Hematopoietic multipotent progenitor cell treated with erythropoietin and hydrocortisone succinate and interleukin-3 and kit ligand, for 4 days (in vitro differentiated cells): ENCODE measurements at regions not wholly inside any gene's neighbourhood (a gene's known extent, or its start where the extent isn't known, plus 50 kb on each side); places are given as distances from the start of the nearest gene placed in this dataset.
A peak's percentile ranks its signal among the peaks of the same experiment; 100 is the strongest.

Experiments
- DNase-seq: peaks from one replicate; pipeline ENCODE4 v3.0.0-alpha.2; 2015

GRCh38 chr10:21257919-21258318 is 267.6 kb downstream of the SKIDA1 start:
- no peak for DNase-seq

DNA sequence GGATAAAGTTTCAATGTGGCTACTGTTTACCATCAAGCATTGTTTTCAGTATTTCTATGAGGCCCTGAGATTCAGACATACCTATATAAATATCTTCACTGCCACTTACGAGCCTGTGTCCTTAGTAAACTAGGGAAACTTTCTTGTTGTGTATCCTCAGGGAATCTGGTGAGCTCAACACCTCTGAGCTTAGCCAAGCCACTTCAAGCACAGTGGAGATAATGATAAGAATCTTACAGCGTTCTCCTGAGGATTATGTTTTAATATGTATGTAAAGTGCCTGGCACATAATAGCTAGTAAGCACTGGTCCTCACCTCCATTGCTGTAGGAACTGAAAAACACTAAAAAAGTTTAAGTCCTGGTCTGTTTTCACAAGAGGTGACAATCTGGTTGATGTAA is 268.3 kb downstream of the SKIDA1 start:
- no peak for DNase-seq

GRCh38 chr10:21249435-21249834 is 276.0 kb downstream of the SKIDA1 start:
- DNase-seq: no peak

GRCh38 chr10:21247592-21247991 is 277.9 kb downstream of the SKIDA1 start:
- no peak for DNase-seq

DNA sequence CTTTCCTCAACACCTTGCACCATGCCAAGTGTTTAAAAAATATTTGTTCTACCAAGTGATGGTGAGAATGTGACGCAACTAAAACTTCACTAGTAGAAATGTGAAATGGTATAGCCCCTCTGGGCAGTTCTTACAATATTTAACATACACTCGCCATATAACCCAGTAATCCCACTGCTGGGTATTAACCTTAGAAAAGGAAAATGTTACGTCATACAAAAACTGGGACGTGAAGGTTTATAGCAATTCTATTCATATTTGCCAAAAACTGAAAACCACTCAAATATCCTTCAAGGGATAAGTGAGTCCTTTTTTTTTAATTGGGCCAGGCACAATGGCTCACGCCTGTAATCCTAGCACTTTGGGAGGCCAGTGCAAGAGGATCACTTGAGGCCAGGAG is 279.3 kb downstream of the SKIDA1 start:
- no peak for DNase-seq

- DNase-seq: no peak
Measured at GRCh38 chr10:21243748-21244257, 281.7 kb downstream of the SKIDA1 start.

DNA sequence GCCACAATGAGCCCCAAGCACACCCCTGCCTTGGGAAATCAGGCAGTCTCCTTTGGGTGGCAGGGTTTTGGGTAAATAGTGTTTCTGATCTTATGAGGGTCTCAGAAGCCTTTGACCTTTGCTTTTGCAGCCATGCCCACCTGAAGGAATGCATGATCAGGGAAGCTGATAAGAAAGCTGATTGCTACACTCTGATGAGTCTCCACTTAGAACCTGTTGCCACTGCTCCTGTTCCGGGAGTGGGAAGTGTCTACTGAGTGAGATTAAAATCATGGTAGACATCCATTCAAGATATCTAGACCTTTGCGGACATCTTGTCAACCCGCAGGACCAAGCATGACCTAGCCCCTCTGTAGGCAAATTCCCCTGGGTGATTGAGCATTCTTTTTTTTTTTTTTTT is 282.6 kb downstream of the SKIDA1 start:
- DNase-seq: no peak

DNA sequence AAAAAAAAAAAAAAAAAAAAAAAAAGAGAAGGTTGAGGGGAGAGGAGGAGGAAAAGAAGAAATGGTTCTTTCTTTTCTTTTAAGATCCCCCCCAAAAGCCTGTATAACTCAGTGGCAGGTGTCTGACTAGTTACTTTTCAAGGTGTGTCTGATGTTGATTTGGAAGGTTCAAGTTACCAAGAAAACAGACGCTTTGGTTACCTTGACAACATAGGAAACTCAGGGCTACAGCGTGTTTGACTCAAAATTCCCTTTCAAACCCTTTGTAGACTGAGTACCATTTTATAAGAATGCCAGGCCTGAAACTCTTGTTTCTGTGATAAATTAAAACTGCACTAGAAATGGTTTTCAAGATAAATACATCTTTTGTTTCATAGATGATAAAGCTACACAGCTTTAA is 286.8 kb downstream of the SKIDA1 start:
- no peak for DNase-seq

DNA sequence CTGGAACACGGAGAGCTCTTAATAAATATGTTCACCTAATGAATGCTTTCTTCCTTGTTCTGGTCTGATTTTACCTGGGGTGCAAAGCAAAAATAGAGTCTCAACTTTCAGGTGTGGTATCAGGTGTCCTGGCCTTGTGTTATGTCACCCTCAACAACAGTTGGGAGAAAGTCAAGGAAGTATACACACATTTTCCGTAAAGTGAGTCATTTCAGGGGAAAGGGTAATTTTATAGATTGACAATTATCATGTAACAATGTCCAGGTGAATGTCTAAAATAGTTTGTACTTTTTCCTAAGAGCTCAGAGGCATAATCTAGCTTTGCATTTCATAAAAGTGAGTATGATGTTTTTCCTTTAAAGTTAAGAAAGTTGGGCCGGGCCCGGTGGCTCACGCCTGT is 287.4 kb downstream of the SKIDA1 start:
- no peak for DNase-seq

- DNase-seq: no peak
Measured at GRCh38 chr10:21234761-21235160, 290.7 kb downstream of the SKIDA1 start.

- no peak for DNase-seq
Measured at GRCh38 chr10:21230219-21230618, 295.3 kb downstream of the SKIDA1 start.

DNA sequence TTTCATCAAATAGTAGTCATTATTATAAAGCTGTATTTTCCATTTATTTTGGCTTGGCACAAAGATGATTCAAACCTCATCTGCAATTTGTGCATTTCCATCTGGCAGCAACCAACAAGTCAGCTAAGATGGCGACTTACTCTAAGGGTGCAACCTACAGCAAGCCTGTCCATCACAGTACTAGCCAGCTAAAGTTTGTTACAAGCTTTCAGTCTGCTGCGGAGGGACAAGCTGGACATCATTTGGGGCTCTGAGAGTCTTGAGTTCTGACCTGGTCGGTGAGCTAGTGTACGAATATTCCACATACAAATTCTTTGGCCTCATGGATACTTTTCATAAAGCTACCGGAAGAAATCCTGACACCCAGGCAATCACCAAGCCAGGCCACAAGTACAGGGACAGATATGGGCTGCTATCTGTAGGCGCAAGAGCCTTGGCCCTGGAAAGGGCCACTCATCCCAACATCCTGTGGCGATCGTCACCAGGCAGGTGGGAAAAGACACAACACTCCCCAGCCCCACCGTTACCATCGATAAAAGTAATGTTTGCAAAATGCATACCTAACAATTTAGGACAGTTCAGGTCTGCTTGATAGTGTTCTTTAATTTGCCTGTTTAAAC is 307.6 kb downstream of the SKIDA1 start:
- DNase-seq: no peak

DNA sequence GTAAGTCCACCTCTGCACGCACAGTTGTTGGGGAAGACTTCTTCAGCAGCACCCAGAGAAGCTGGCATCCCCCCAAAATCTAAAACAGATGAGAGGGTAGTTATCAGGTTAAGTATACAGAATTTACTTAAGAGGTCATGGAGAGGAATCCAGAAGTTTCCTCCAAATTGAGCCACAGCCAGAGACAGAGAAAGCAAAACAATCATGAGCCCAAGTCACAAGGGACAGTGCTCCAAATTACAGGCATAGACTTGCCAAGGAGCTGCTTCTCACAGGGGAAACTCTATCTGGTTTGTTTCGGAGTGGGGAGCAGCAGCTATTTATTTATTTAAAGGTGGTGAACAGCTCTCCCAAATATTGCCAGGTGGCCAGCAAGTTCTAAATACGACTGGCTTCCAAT is 308.4 kb downstream of the SKIDA1 start:
- no peak for DNase-seq

DNA sequence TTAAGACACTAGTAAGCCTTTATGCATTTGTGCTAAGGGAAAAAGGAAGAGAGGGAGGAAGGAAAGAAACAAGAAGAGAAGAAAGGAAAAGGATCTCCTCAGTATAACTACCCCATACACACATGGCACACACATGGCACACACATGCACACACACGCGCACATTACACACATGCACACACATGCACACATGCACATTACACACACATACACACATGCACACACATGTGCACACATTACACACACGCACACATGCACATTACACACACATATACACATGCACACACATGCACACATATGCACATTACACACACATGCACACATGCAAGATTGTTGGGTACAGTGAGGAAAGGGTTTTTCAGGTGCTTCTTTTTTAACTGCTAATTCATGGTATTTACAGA is 311.2 kb downstream of the SKIDA1 start:
- DNase-seq: no peak

- no peak for DNase-seq
Measured at GRCh38 chr10:21213381-21213780, 312.1 kb downstream of the SKIDA1 start.

GRCh38 chr10:21212912-21213311 is 312.6 kb downstream of the SKIDA1 start:
- DNase-seq: no peak

- DNase-seq: peak; percentile 48
Measured at GRCh38 chr10:21212348-21212747, 313.1 kb downstream of the SKIDA1 start.

DNA sequence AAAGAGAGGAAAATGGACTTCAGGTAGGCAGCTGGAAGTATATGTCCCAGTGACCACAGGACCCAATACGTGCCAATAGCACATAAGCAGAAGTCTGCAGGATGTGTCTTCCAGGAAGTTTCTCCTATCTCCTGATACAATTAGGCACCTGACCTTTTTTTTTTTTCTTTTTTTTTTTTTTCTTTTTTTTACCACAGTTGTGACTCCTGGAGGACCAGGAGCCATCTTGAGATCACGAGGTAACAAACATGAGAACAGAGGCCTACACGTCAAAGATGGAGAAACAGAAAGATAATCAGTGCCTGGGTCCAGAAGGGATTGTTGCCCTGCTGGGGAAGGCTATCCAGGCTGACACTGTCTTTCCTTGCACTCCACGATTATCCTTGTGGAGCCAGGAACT is 312.4 kb upstream of the NEBL start:
- DNase-seq: no peak

- DNase-seq: no peak
Measured at GRCh38 chr10:21208666-21209316, 311.7 kb upstream of the NEBL start.

GRCh38 chr10:21207852-21208646 is 310.9 kb upstream of the NEBL start:
- DNase-seq: no peak

GRCh38 chr10:21205328-21205727 is 308.2 kb upstream of the NEBL start:
- DNase-seq: no peak

DNA sequence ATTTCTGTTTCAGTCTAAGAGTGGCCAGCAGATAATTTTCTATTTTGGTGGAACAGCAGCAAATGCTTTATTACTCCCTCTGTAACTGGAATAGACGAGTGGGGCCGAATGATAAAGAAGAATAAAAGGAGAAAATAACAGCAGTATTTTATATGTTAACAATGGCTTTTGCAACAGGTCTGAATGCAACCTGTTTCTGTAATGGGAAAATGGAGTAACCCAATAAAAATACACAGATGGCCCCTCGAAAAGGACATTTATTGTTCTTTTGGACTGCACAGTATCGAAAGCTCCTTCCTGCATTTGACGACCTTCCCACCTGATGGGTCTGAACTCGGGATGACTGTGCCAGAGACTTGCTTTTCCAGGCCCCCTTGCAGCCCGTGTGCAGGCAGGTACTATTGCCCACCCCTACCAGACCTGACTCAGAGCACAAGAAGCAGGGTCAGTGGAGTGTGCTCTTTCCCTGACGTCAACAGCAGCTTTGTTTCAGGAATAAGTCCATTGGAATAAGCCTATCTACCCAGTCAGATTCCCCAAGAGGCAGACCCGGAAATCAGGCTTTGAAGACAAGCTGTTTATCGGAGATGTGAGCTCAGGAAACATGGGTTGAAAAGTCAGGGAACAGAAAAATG is 306.5 kb upstream of the NEBL start:
- DNase-seq: no peak

- DNase-seq: no peak
Measured at GRCh38 chr10:21202776-21203462, 305.8 kb upstream of the NEBL start.
